MM.1S (cell line): ENCODE measurements at regions not wholly inside any gene's neighbourhood (a gene's known extent, or its start where the extent isn't known, plus 50 kb on each side); places are given as distances from the start of the nearest gene placed in this dataset.

Experiments
- DNase-seq: peaks from one replicate; pipeline ENCODE4 v3.0.0-alpha.2; 2015
- H2AFZ ChIP-seq: fragments of 300-600 bp; sonication (generic); 2 replicates; pipeline ENCODE4 v1.6.0; 2016; ENCODE audit warnings: antibody characterized with exemption, low read length
- H3F3A ChIP-seq: fragments of 300-600 bp; sonication (generic); 2 replicates; pipeline ENCODE4 v1.6.1; 2016; ENCODE audit warnings: mild to moderate bottlenecking, antibody characterized with exemption, low read length, moderate library complexity, mixed read lengths; ENCODE audit not compliant: insufficient read depth
- H3K27ac ChIP-seq: fragments of 300-600 bp; sonication (generic); 2 replicates; pipeline ENCODE4 v1.5.1; 2016; ENCODE audit warnings: mild to moderate bottlenecking, low read length
- H3K27me3 ChIP-seq: fragments of 300-600 bp; sonication (generic); replicated peaks from 2 replicates; pipeline ENCODE4 v1.6.0; 2016; ENCODE audit warnings: low read length; ENCODE audit not compliant: insufficient read depth
- H3K36me3 ChIP-seq: fragments of 300-600 bp; sonication (generic); replicated peaks from 2 replicates; pipeline ENCODE4 v1.6.1; 2016; ENCODE audit warnings: mild to moderate bottlenecking, low read length, mixed read lengths; ENCODE audit not compliant: insufficient read depth
- H3K4me1 ChIP-seq: fragments of 300-600 bp; sonication (generic); 2 replicates; pipeline ENCODE4 v1.6.1; 2016; ENCODE audit warnings: low read length, mixed read lengths
- H3K4me2 ChIP-seq: fragments of 300-600 bp; sonication (generic); 2 replicates; pipeline ENCODE4 v1.6.0; 2016; ENCODE audit warnings: low read depth, low read length
- H3K4me3 ChIP-seq: fragments of 300-600 bp; sonication (generic); 2 replicates; pipeline ENCODE4 v1.5.1; 2016; ENCODE audit warnings: low read length, mixed read lengths
- H3K79me2 ChIP-seq: fragments of 300-600 bp; sonication (generic); 2 replicates; pipeline ENCODE4 v1.6.1; 2016; ENCODE audit warnings: mixed run types, low read length, mixed read lengths
- H3K9ac ChIP-seq: fragments of 300-600 bp; sonication (generic); 2 replicates; pipeline ENCODE4 v1.6.1; 2016; ENCODE audit warnings: low read length, mixed read lengths
- H3K9me2 ChIP-seq: fragments of 300-600 bp; sonication (generic); replicated peaks from 2 replicates; pipeline ENCODE4 v1.6.1; 2016; ENCODE audit warnings: mild to moderate bottlenecking, low read length, mixed read lengths; ENCODE audit not compliant: insufficient read depth
- H3K9me3 ChIP-seq: fragments of 300-600 bp; sonication (generic); replicated peaks from 2 replicates; pipeline ENCODE4 v1.6.1; 2016; ENCODE audit warnings: mild to moderate bottlenecking, low read length, mixed read lengths; ENCODE audit not compliant: insufficient read depth
- H4K20me1 ChIP-seq: fragments of 300-600 bp; sonication (generic); 2 replicates; pipeline ENCODE4 v1.6.1; 2016; ENCODE audit warnings: mild to moderate bottlenecking, low read length, moderate library complexity, mixed read lengths; ENCODE audit not compliant: insufficient read depth
- CTCF ChIP-seq: fragments of 300-600 bp; sonication (generic); IDR thresholded peaks from 2 replicates; pipeline ENCODE4 v1.5.1; 2016; ENCODE audit warnings: antibody characterized with exemption, low read length, mixed read lengths
- EZH2 ChIP-seq: fragments of 300-600 bp; sonication (generic); optimal IDR thresholded peaks from 2 replicates; pipeline ENCODE3; 2017; ENCODE audit warnings: low read depth, mild to moderate bottlenecking, antibody characterized with exemption, low read length, mixed read lengths
- EZH2phosphoT487 ChIP-seq: fragments of 300-600 bp; sonication (generic); IDR thresholded peaks from 2 replicates; pipeline ENCODE4 v1.6.1; 2018; ENCODE audit warnings: antibody characterized with exemption, low read length

GRCh38 chr3:148625095-148625736 lies 72.5 kb upstream of the AGTR1 start:
- no peak overlapping the region for H3K4me2 ChIP-seq
- DNase-seq: no peak
- no peaks in the 10 kb centered on the region for H3K27me3 ChIP-seq
- H3K9me3 ChIP-seq: no peaks in the 10 kb centered on the region
- no peak overlapping the region for H3K4me3 ChIP-seq
- H3K79me2 ChIP-seq: no peaks in the 10 kb centered on the region
- H3K4me1 ChIP-seq: no peaks in the 10 kb centered on the region
- H3F3A ChIP-seq: no peaks in the 10 kb centered on the region
- H3K27ac ChIP-seq: no peak overlapping the region
- H4K20me1 ChIP-seq: no peaks in the 10 kb centered on the region
- no peaks in the 10 kb centered on the region for H3K9me2 ChIP-seq
- TF ChIP-seq CTCF (no peak), EZH2 (no peak)
- H3K36me3 ChIP-seq: no peaks in the 10 kb centered on the region
- H3K9ac ChIP-seq: no peak overlapping the region
- no peak overlapping the region for H2AFZ ChIP-seq

- H3F3A ChIP-seq: no peaks in the 10 kb centered on the region
- no peaks in the 10 kb centered on the region for H3K36me3 ChIP-seq
- no peaks in the 10 kb centered on the region for H3K79me2 ChIP-seq
- no peaks in the 10 kb centered on the region for H3K27me3 ChIP-seq
- H3K4me3 ChIP-seq: no peak overlapping the region
- H3K9ac ChIP-seq: no peak overlapping the region
- H3K9me2 ChIP-seq: no peaks in the 10 kb centered on the region
- no peaks in the 10 kb centered on the region for H3K4me1 ChIP-seq
- no peak for TF ChIP-seq EZH2phosphoT487
- no peak for TF ChIP-seq CTCF
- no peak for TF ChIP-seq EZH2
- no peaks in the 10 kb centered on the region for H4K20me1 ChIP-seq
- no peaks in the 10 kb centered on the region for H3K9me3 ChIP-seq
- H3K27ac ChIP-seq: no peak overlapping the region
- DNase-seq: no peak
- H3K4me2 ChIP-seq: no peak overlapping the region
- H2AFZ ChIP-seq: no peak overlapping the region
Observed at GRCh38 chr3:148625991-148626390, 71.7 kb upstream of the AGTR1 start.

- Histone ChIP-seq H3K9me3 (no peaks in the 10 kb centered on the region), H3K9me2 (no peaks in the 10 kb centered on the region), H3K9ac (no peak overlapping the region), H3K4me2 (no peak overlapping the region), H3K79me2 (no peaks in the 10 kb centered on the region), H3K4me3 (no peak overlapping the region), H3K27me3 (no peaks in the 10 kb centered on the region), H3F3A (no peaks in the 10 kb centered on the region), H2AFZ (no peak overlapping the region), H3K4me1 (no peaks in the 10 kb centered on the region), H3K27ac (no peak overlapping the region), H4K20me1 (no peaks in the 10 kb centered on the region), H3K36me3 (no peaks in the 10 kb centered on the region)
- TF ChIP-seq EZH2phosphoT487: no peak
- TF ChIP-seq CTCF: no peak
- TF ChIP-seq EZH2: no peak
- DNase-seq: no peak
Observed at GRCh38 chr3:148629006-148629405, 68.7 kb upstream of the AGTR1 start.
